ENCODE measurements at regions not wholly inside any gene's neighbourhood (a gene's known extent, or its start where the extent isn't known, plus 50 kb on each side); places are given as distances from the start of the nearest gene placed in this dataset.

GRCh38 chr10:10222304-10222841, 795.3 kb upstream of the CELF2 start:
- DNase-seq (ENCODE audit: missing footprints) (no peak), ATAC-seq (no peak)
- intact Hi-C loops (cut with DNase I): no loop called here

- no peak for DNase-seq (ENCODE audit: missing footprints)
- intact Hi-C loops (cut with DNase I): no loop called here
- ATAC-seq: no peak
Observed at GRCh38 chr10:10223131-10223530, 794.5 kb upstream of the CELF2 start.

- intact Hi-C loops (cut with DNase I): no loop called here
- DNase-seq (ENCODE audit: missing footprints) (no peak), ATAC-seq (no peak)
Observed at GRCh38 chr10:10225136-10225676, 792.5 kb upstream of the CELF2 start.

GRCh38 chr10:10233229-10233628, 784.4 kb upstream of the CELF2 start:
- intact Hi-C loops (cut with DNase I): loop anchor here (10.0 kb wide), 1 partner anchor 802 kb away; no protein-coding TSS in a partner anchor
- DNase-seq (ENCODE audit: missing footprints) (no peak), ATAC-seq (no peak)

- intact Hi-C loops (cut with DNase I): loop anchor here (2.0 to 10.0 kb wide), 2 partner anchors 442 to 800 kb away; no protein-coding TSS in a partner anchor
- no peak for DNase-seq (ENCODE audit: missing footprints)
- ATAC-seq: no peak
Observed at GRCh38 chr10:10235003-10235402, 782.7 kb upstream of the CELF2 start.

GRCh38 chr10:10247585-10247984, 770.1 kb upstream of the CELF2 start:
- ATAC-seq: no peak
- intact Hi-C loops (cut with DNase I): no loop called here
- DNase-seq (ENCODE audit: missing footprints): no peak

- ATAC-seq (no peak), DNase-seq (ENCODE audit: missing footprints) (no peak)
- intact Hi-C loops (cut with DNase I): no loop called here
Observed at GRCh38 chr10:10256860-10257259, 760.8 kb upstream of the CELF2 start.

- DNase-seq (ENCODE audit: missing footprints) (no peak), ATAC-seq (no peak)
- intact Hi-C loops (cut with DNase I): no loop called here
Observed at GRCh38 chr10:10259013-10259412, 758.7 kb upstream of the CELF2 start.

GRCh38 chr10:10270126-10271050, 747.3 kb upstream of the CELF2 start:
- ATAC-seq: peak; percentile 44
- DNase-seq (ENCODE audit: missing footprints): no peak
- intact Hi-C loops (cut with DNase I): no loop called here

GRCh38 chr10:10271639-10272192, 746.0 kb upstream of the CELF2 start:
- intact Hi-C loops (cut with DNase I): no loop called here
- ATAC-seq: peak; percentile 8
- DNase-seq (ENCODE audit: missing footprints): no peak

GRCh38 chr10:10273661-10274060, 744.0 kb upstream of the CELF2 start:
- intact Hi-C loops (cut with DNase I): no loop called here

GRCh38 chr10:10279906-10280305, 737.8 kb upstream of the CELF2 start:
- no peak for ATAC-seq
- intact Hi-C loops (cut with DNase I): no loop called here
- DNase-seq (ENCODE audit: missing footprints): no peak

More at GRCh38 chr10:10273661-10274060, 744.0 kb upstream of the CELF2 start:
- DNase-seq (ENCODE audit: missing footprints) (no peak), ATAC-seq (no peak)

GRCh38 chr10:10292501-10292900, 725.2 kb upstream of the CELF2 start:
- no peak for ATAC-seq
- DNase-seq (ENCODE audit: missing footprints): no peak
- intact Hi-C loops (cut with DNase I): no loop called here

GRCh38 chr10:10293041-10293440, 724.6 kb upstream of the CELF2 start:
- no peak for DNase-seq (ENCODE audit: missing footprints)
- intact Hi-C loops (cut with DNase I): no loop called here
- ATAC-seq: no peak

- DNase-seq (ENCODE audit: missing footprints) (peak; percentile 61), ATAC-seq (peak; percentile 34)
Observed at GRCh38 chr10:10293481-10293951, 724.2 kb upstream of the CELF2 start.

GRCh38 chr10:10294184-10294880, 723.3 kb upstream of the CELF2 start:
- intact Hi-C loops (cut with DNase I): no loop called here
- DNase-seq (ENCODE audit: missing footprints) (no peak), ATAC-seq (peak; percentile 34)

More at GRCh38 chr10:10293481-10293951, 724.2 kb upstream of the CELF2 start:
- intact Hi-C loops (cut with DNase I): no loop called here

GRCh38 chr10:10294881-10295529, 722.7 kb upstream of the CELF2 start:
- ATAC-seq: no peak
- intact Hi-C loops (cut with DNase I): no loop called here
- peak; percentile 60 for DNase-seq (ENCODE audit: missing footprints)

- intact Hi-C loops (cut with DNase I): no loop called here
- DNase-seq (ENCODE audit: missing footprints): no peak
- no peak for ATAC-seq
Observed at GRCh38 chr10:10295537-10295936, 722.1 kb upstream of the CELF2 start.

Measured in Right ventricle myocardium inferior (tissue), 1 donor.